ENCODE measurements at regions not wholly inside any gene's neighbourhood (a gene's known extent, or its start where the extent isn't known, plus 50 kb on each side); places are given as distances from the start of the nearest gene placed in this dataset.

GRCh38 chr16:86063760-86064405, 164.9 kb downstream of the IRF8 start:
- TF ChIP-seq CTCF (IDR thresholded peaks at IDR 0.05), result no peak
- no peak for TF ChIP-seq POLR2A (IDR thresholded peaks at IDR 0.05)

Measured in lower leg skin (tissue), 3 donors.